ENCODE measurements at regions not wholly inside any gene's neighbourhood (a gene's known extent, or its start where the extent isn't known, plus 50 kb on each side); places are given as distances from the start of the nearest gene placed in this dataset.

GRCh38 chr4:26056406-26056805 is 142.4 kb downstream of the SMIM20 start:
- TF ChIP-seq POLR2AphosphoS5 (IDR thresholded peaks at IDR 0.05; ENCODE audit: borderline replicate concordance, low read depth, low read length) (no peak), EZH2 (IDR thresholded peaks at IDR 0.05) (no peak), FOXP2 (optimal IDR thresholded peaks at IDR 0.05; ENCODE audit: control extremely low read depth, extremely low read length, insufficient read depth) (no peak)
